H9 (cell line): ENCODE measurements at regions not wholly inside any gene's neighbourhood (a gene's known extent, or its start where the extent isn't known, plus 50 kb on each side); places are given as distances from the start of the nearest gene placed in this dataset.

ENCODE experiments used
- DNase-seq: peaks from one replicate; pipeline ENCODE4 v3.0.0-alpha.2; 2017
- H2AFZ ChIP-seq: one replicate; pipeline ENCODE4 v1.6.1; 2013; ENCODE audit warnings: mild to moderate bottlenecking, low read length, control low read depth, moderate library complexity
- H2AK5ac ChIP-seq: 2 replicates; pipeline ENCODE4 v1.6.1; 2013; ENCODE audit warnings: low read length, control low read depth, mixed read lengths; ENCODE audit not compliant: insufficient read length
- H2BK120ac ChIP-seq: one replicate; pipeline ENCODE4 v1.6.1; 2013; ENCODE audit warnings: low read depth, mild to moderate bottlenecking, low read length, control low read depth, inconsistent platforms; ENCODE audit not compliant: poor library complexity, severe bottlenecking
- H2BK12ac ChIP-seq: 2 replicates; pipeline ENCODE4 v1.6.1; 2013; ENCODE audit warnings: low read length, control low read depth, mixed read lengths, low read depth; ENCODE audit not compliant: insufficient read length
- H2BK15ac ChIP-seq: 2 replicates; pipeline ENCODE4 v1.6.1; 2013; ENCODE audit warnings: low read depth, low read length, control low read depth
- H2BK20ac ChIP-seq: one replicate; pipeline ENCODE4 v1.6.1; 2013; ENCODE audit warnings: low read depth, mild to moderate bottlenecking, low read length, control low read depth, inconsistent platforms; ENCODE audit not compliant: poor library complexity, severe bottlenecking
- H2BK5ac ChIP-seq: 2 replicates; pipeline ENCODE4 v1.6.1; 2013; ENCODE audit warnings: low read length, control low read depth, mixed read lengths; ENCODE audit not compliant: insufficient read length
- H3K14ac ChIP-seq: 2 replicates; pipeline ENCODE4 v1.6.1; 2013; ENCODE audit warnings: low read length, control low read depth; ENCODE audit not compliant: insufficient read depth
- H3K18ac ChIP-seq: 2 replicates; pipeline ENCODE4 v1.6.1; 2013; ENCODE audit warnings: low read depth, mild to moderate bottlenecking, mixed read lengths, low read length, control low read depth; ENCODE audit not compliant: insufficient read length
- H3K23ac ChIP-seq: 2 replicates; pipeline ENCODE4 v1.6.1; 2013; ENCODE audit warnings: low read length, control low read depth, mixed read lengths, low read depth; ENCODE audit not compliant: insufficient read length
- H3K23me2 ChIP-seq: 2 replicates; pipeline ENCODE4 v1.6.1; 2013; ENCODE audit warnings: low read depth, mild to moderate bottlenecking, mixed read lengths, low read length, control low read depth; ENCODE audit not compliant: insufficient read length, poor library complexity, severe bottlenecking
- H3K27ac ChIP-seq: 2 replicates; pipeline ENCODE4 v1.5.1; 2013; ENCODE audit warnings: low read length, control low read depth, mixed read lengths, low read depth; ENCODE audit not compliant: insufficient read length
- H3K27me3 ChIP-seq: 2 replicates; pipeline ENCODE4 v1.6.1; 2013; ENCODE audit warnings: low read length, control low read depth, inconsistent platforms; ENCODE audit not compliant: insufficient read depth
- H3K4ac ChIP-seq: 2 replicates; pipeline ENCODE4 v1.6.1; 2013; ENCODE audit warnings: low read depth, mild to moderate bottlenecking, control low read depth, inconsistent platforms, low read length, moderate library complexity
- H3K4me1 ChIP-seq: 2 replicates; pipeline ENCODE4 v1.6.1; 2013; ENCODE audit warnings: low read length, control low read depth, inconsistent platforms; ENCODE audit not compliant: insufficient read depth
- H3K4me2 ChIP-seq: 2 replicates; pipeline ENCODE4 v1.6.1; 2013; ENCODE audit warnings: low read length, control low read depth, mixed read lengths; ENCODE audit not compliant: insufficient read length, insufficient read depth
- H3K56ac ChIP-seq: 2 replicates; pipeline ENCODE4 v1.6.1; 2013; ENCODE audit warnings: low read depth, mild to moderate bottlenecking, mixed read lengths, low read length, control low read depth; ENCODE audit not compliant: insufficient read length
- H3K79me1 ChIP-seq: 2 replicates; pipeline ENCODE4 v1.6.1; 2013; ENCODE audit warnings: low read depth, mild to moderate bottlenecking, moderate library complexity, low read length, control low read depth, inconsistent platforms; ENCODE audit not compliant: insufficient read depth, poor library complexity, severe bottlenecking
- H3K79me2 ChIP-seq: 2 replicates; pipeline ENCODE4 v1.6.1; 2013; ENCODE audit warnings: low read length, control low read depth, inconsistent platforms; ENCODE audit not compliant: insufficient read depth
- H3K9ac ChIP-seq: 2 replicates; pipeline ENCODE4 v1.6.1; 2013; ENCODE audit warnings: low read length, control low read depth, mixed read lengths; ENCODE audit not compliant: insufficient read length; ENCODE audit errors: extremely low read depth
- H3K9me3 ChIP-seq: one replicate; pipeline ENCODE4 v1.6.1; 2013; ENCODE audit warnings: low read depth, low read length, inconsistent platforms; ENCODE audit not compliant: control insufficient read depth
- H3T11ph ChIP-seq: one replicate; pipeline ENCODE4 v1.6.1; 2013; ENCODE audit warnings: mild to moderate bottlenecking, low read length, control low read depth, inconsistent platforms
- H4K20me1 ChIP-seq: one replicate; pipeline ENCODE4 v1.6.1; 2013; ENCODE audit not compliant: control insufficient read depth, insufficient read length, insufficient read depth
- H4K5ac ChIP-seq: 2 replicates; pipeline ENCODE4 v1.6.1; 2013; ENCODE audit warnings: low read depth, mild to moderate bottlenecking, mixed read lengths, low read length, control low read depth; ENCODE audit not compliant: insufficient read length
- H4K8ac ChIP-seq: replicated peaks from 2 replicates; pipeline ENCODE4 v1.6.1; 2013; ENCODE audit warnings: low read length, control low read depth, mixed read lengths, low read depth; ENCODE audit not compliant: insufficient read length
- H4K91ac ChIP-seq: 2 replicates; pipeline ENCODE4 v1.6.1; 2013; ENCODE audit warnings: low read depth, mild to moderate bottlenecking, moderate library complexity, mixed read lengths, low read length, control low read depth; ENCODE audit not compliant: insufficient read length
- H3K27ac Mint-ChIP-seq, 3 experiments: 2 replicates in 2 of 3; 3 replicates in 1 of 3; pipeline ENCODE4 v1.8.0; 2020 to 2021; ENCODE audit warnings: mixed read lengths in 3 of 3, mild to moderate bottlenecking in 1 of 3, moderate library complexity in 1 of 3
- H3K27me3 Mint-ChIP-seq: 2 replicates; pipeline ENCODE4 v1.8.0; 2021; ENCODE audit warnings: low read depth, mild to moderate bottlenecking, moderate library complexity, mixed read lengths
- H3K36me3 Mint-ChIP-seq, 3 experiments: 2 replicates in 2 of 3; 3 replicates in 1 of 3; pipeline ENCODE4 v1.8.0; 2020 to 2021; ENCODE audit warnings: low read depth in 3 of 3, mixed read lengths in 3 of 3; ENCODE audit not compliant: insufficient read depth in 1 of 3
- H3K4me1 Mint-ChIP-seq, 2 experiments: 2 replicates each; pipeline ENCODE4 v1.8.0; 2020; ENCODE audit warnings: mixed read lengths in 2 of 2
- H3K4me3 Mint-ChIP-seq, 2 experiments: 2 replicates in 1 of 2; 3 replicates in 1 of 2; pipeline ENCODE4 v1.8.0; 2020 to 2021; ENCODE audit warnings: mild to moderate bottlenecking in 2 of 2, mixed read lengths in 2 of 2, moderate library complexity in 1 of 2
- H3K9me3 Mint-ChIP-seq, 2 experiments: 2 replicates in 1 of 2; 3 replicates in 1 of 2; pipeline ENCODE4 v1.8.0; 2020; ENCODE audit warnings: mild to moderate bottlenecking in 2 of 2, mixed read lengths in 2 of 2, moderate library complexity in 1 of 2
- CTCF ChIP-seq: fragments of 200-600 bp; sonication (generic); conservative IDR thresholded peaks from 3 replicates; pipeline ENCODE4 v1.8.0; 2021; ENCODE audit warnings: antibody characterized with exemption, mild to moderate bottlenecking

- H3K14ac ChIP-seq: no peak overlapping the region
- H3K4me2 ChIP-seq: no peak overlapping the region
- no peak overlapping the region for H3K4ac ChIP-seq
- H3K27me3 ChIP-seq: no peaks in the 10 kb centered on the region
- H2BK15ac ChIP-seq: no peak overlapping the region
- H2BK12ac ChIP-seq: no peak overlapping the region
- DNase-seq: no peak
- H3K23me2 ChIP-seq: no peaks in the 10 kb centered on the region
- no peak overlapping the region for H3K27ac ChIP-seq
- Mint-ChIP-seq H3K27me3 (peaks cover 3% of the 10 kb centered on the region), H3K4me1 (peaks cover 8 to 11% of the 10 kb centered on the region in 2 experiments), H3K4me3 (no peak overlapping the region), H3K9me3 (peaks cover 27 to 29% of the 10 kb centered on the region in 2 experiments), H3K36me3 (peaks cover 2 to 6% (median 5%) of the 10 kb centered on the region in 3 experiments; a peak in 4 of 7 replicates), H3K27ac (no peak overlapping the region)
- no peak overlapping the region for H3K18ac ChIP-seq
- no peaks in the 10 kb centered on the region for H3K4me1 ChIP-seq
- no peak overlapping the region for H3K9ac ChIP-seq
- no peak overlapping the region for H2BK120ac ChIP-seq
- no peak overlapping the region for H4K8ac ChIP-seq
- H3K79me1 ChIP-seq: no peaks in the 10 kb centered on the region
- H2AK5ac ChIP-seq: no peak overlapping the region
- H4K91ac ChIP-seq: no peak overlapping the region
- no peaks in the 10 kb centered on the region for H3K9me3 ChIP-seq
- H2AFZ ChIP-seq: no peak overlapping the region
- no peak overlapping the region for H3T11ph ChIP-seq
- H3K23ac ChIP-seq: no peak overlapping the region
- H2BK20ac ChIP-seq: no peak overlapping the region
- no peak for TF ChIP-seq CTCF
- H2BK5ac ChIP-seq: no peak overlapping the region
- no peaks in the 10 kb centered on the region for H4K20me1 ChIP-seq
- H4K5ac ChIP-seq: no peak overlapping the region
- no peaks in the 10 kb centered on the region for H3K79me2 ChIP-seq
- H3K56ac ChIP-seq: no peak overlapping the region
These were observed 138.4 kb downstream of the NDUFA10 start for GRCh38 chr2:239886781-239887180.
